SJCRH30 (cell line): ENCODE measurements at regions not wholly inside any gene's neighbourhood (a gene's known extent, or its start where the extent isn't known, plus 50 kb on each side); places are given as distances from the start of the nearest gene placed in this dataset.
"Not testable (repeated sequence)": the region's sequence is repeated elsewhere in the genome, so short reads cannot be mapped to it uniquely, and the experiment has no call there.

Experiments used
- DNase-seq, 2 experiments: peaks; one replicate each; pipeline ENCODE4 v3.0.0-alpha.2; 2015 to 2020
- H3K27ac ChIP-seq: fragments of 250-450 bp; sonication (Bioruptor Pico); 2 replicates; pipeline ENCODE4 v1.5.1; 2020; ENCODE audit warnings: mild to moderate bottlenecking, moderate library complexity
- H3K27me3 ChIP-seq: fragments of 250-450 bp; sonication (Bioruptor Pico); 2 replicates; pipeline ENCODE4 v1.5.1; 2020; ENCODE audit warnings: mild to moderate bottlenecking, moderate library complexity
- H3K36me3 ChIP-seq: fragments of 250-450 bp; sonication (Bioruptor Pico); 2 replicates; pipeline ENCODE4 v1.5.1; 2020; ENCODE audit warnings: mild to moderate bottlenecking, moderate library complexity
- H3K4me1 ChIP-seq: fragments of 250-450 bp; sonication (Bioruptor Pico); 2 replicates; pipeline ENCODE4 v1.5.1; 2020; ENCODE audit warnings: mild to moderate bottlenecking, moderate library complexity
- H3K4me3 ChIP-seq: fragments of 250-450 bp; sonication (Bioruptor Pico); 2 replicates; pipeline ENCODE4 v1.5.1; 2020; ENCODE audit warnings: mild to moderate bottlenecking, moderate library complexity
- H3K9me3 ChIP-seq: fragments of 250-450 bp; sonication (Bioruptor Pico); replicated peaks from 2 replicates; pipeline ENCODE4 v1.5.1; 2020; ENCODE audit warnings: mild to moderate bottlenecking, moderate library complexity

GRCh38 chr16:47904691-47905090 lies 251.1 kb downstream of the ABCC12 start:
- Histone ChIP-seq H3K27me3 (no peaks in the 10 kb centered on the region), H3K9me3 (no peaks in the 10 kb centered on the region)
- no peak for DNase-seq

GRCh38 chr16:47903470-47903869 lies 252.3 kb downstream of the ABCC12 start:
- no peak overlapping the region for H3K27ac ChIP-seq
- no peaks in the 10 kb centered on the region for H3K36me3 ChIP-seq
- H3K4me3 ChIP-seq = no peak overlapping the region
- DNase-seq = no peak
- no peaks in the 10 kb centered on the region for H3K27me3 ChIP-seq
- H3K4me1 ChIP-seq = no peaks in the 10 kb centered on the region
- H3K9me3 ChIP-seq = no peaks in the 10 kb centered on the region

More at GRCh38 chr16:47904691-47905090, 251.1 kb downstream of the ABCC12 start:
- Histone ChIP-seq H3K36me3 (no peaks in the 10 kb centered on the region), H3K4me1 (no peaks in the 10 kb centered on the region), H3K27ac (no peak overlapping the region), H3K4me3 (no peak overlapping the region)

DNA sequence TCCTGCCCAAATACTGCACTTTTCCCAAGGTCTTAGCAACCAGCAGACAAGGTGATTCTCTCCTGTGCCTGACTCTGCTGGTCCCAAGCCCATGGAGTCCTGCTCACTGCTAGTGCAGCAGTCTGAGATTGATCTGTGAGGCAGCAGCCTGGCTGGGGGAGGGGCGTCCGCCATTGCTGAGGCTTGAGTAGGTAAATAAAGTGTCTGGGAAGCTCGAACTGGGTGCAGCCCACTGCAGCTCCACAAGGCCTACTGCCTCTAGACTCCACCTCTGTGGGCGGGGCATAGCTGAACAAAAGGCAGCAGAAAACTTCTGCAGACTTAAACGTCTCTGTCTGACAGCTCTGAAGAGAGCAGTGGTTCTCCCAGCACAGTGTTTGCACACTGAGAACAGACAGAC lies 258.7 kb downstream of the ABCC12 start:
- H3K36me3 ChIP-seq, DNase-seq: not testable (repeated sequence)

DNA sequence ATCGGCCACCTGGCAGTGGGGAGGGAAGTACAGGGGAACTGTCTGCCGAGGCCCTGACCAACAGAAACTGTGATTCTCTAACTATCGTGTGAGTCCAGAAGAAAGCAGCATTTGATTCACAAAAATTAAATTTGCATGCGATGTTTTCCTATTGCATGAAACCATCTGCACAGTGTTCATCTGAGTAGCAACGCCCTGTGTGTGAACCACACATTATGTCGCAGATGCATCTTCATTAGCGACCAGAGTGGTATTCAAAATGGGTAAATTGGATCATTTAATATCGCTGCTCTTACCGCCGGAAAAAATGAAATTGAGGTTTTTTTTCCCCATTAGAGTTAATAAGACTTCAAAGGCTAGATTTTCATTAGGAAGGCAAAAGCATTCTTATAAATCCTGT lies 260.6 kb downstream of the ABCC12 start:
- DNase-seq = no peak
- H3K9me3 ChIP-seq = no peaks in the 10 kb centered on the region
- H3K27me3 ChIP-seq = no peaks in the 10 kb centered on the region; the same call in 1 of the 2 replicates
- no peaks in the 10 kb centered on the region for H3K36me3 ChIP-seq
- no peak overlapping the region for H3K27ac ChIP-seq
- H3K4me3 ChIP-seq = no peak overlapping the region
- no peaks in the 10 kb centered on the region for H3K4me1 ChIP-seq

More for the DNA sequence above, 258.7 kb downstream of the ABCC12 start:
- not testable (repeated sequence) for H3K4me3 ChIP-seq, H3K27me3 ChIP-seq, H3K9me3 ChIP-seq, H3K4me1 ChIP-seq, H3K27ac ChIP-seq

DNA sequence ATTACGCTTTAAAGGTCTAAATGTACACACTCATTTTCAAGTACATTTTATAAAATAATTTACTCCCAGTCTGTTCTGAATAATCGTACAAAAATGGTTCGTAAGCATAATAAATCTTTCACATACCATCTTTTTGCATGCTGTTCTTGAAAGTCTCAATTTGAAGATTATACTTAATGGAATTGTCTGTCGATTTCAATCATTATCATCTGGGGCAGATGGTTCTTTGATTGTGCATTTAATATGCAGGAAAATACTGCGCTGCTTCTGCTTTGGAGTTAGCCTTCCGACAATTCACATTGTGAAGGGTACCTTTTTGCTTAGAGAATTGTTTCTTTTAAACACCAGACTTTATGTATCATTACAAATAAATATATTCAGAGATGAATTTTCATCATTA lies 262.8 kb downstream of the ABCC12 start:
- Histone ChIP-seq H3K27me3 (no peaks in the 10 kb centered on the region; the same call in 1 of the 2 replicates), H3K4me1 (no peaks in the 10 kb centered on the region), H3K4me3 (no peak overlapping the region), H3K9me3 (no peaks in the 10 kb centered on the region), H3K36me3 (no peaks in the 10 kb centered on the region), H3K27ac (no peak overlapping the region)
- no peak for DNase-seq

GRCh38 chr16:47888734-47889133 lies 267.1 kb downstream of the ABCC12 start:
- DNase-seq = no peak
- Histone ChIP-seq H3K9me3 (no peaks in the 10 kb centered on the region), H3K27me3 (no peaks in the 10 kb centered on the region), H3K36me3 (no peaks in the 10 kb centered on the region), H3K27ac (no peak overlapping the region), H3K4me1 (peaks cover 6% of the 10 kb centered on the region; the same call in 1 of the 2 replicates), H3K4me3 (no peak overlapping the region)

DNA sequence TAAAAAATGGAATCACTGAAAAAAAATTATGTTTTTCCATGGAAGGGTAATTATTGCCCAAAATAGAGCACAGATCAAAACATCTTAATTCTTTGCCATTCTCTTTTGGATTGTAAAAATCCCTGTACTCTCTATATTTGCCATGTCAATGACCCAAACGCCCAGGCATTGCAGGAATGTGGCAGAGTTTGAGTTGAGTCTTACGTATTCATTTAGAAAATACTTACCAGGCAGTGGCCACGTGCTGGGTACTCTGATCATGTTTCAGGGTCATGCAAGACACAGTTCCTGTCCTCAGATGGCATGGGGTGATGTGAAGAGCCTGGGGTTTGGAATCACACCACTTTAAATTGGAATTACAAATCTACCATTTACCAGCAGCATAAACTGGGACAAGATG lies 267.7 kb downstream of the ABCC12 start:
- Histone ChIP-seq H3K9me3 (no peaks in the 10 kb centered on the region), H3K36me3 (no peaks in the 10 kb centered on the region), H3K27me3 (no peaks in the 10 kb centered on the region), H3K4me1 (peaks cover 6% of the 10 kb centered on the region; the same call in 1 of the 2 replicates), H3K27ac (no peak overlapping the region), H3K4me3 (no peak overlapping the region)
- peak; percentile 19 to 40 for DNase-seq

GRCh38 chr16:47887496-47887895 lies 268.3 kb downstream of the ABCC12 start:
- H3K36me3 ChIP-seq = no peaks in the 10 kb centered on the region
- DNase-seq = peak; percentile 4 to 6

GRCh38 chr16:47886631-47887415 lies 269.0 kb downstream of the ABCC12 start:
- Histone ChIP-seq H3K27ac (no peak overlapping the region), H3K4me1 (peaks cover 6% of the 10 kb centered on the region; the same call in 1 of the 2 replicates), H3K36me3 (no peaks in the 10 kb centered on the region), H3K9me3 (no peaks in the 10 kb centered on the region), H3K27me3 (no peaks in the 10 kb centered on the region), H3K4me3 (no peak overlapping the region)
- no peak for DNase-seq

More at GRCh38 chr16:47887496-47887895, 268.3 kb downstream of the ABCC12 start:
- Histone ChIP-seq H3K9me3 (no peaks in the 10 kb centered on the region), H3K27me3 (no peaks in the 10 kb centered on the region), H3K4me3 (no peak overlapping the region), H3K27ac (no peak overlapping the region), H3K4me1 (peaks cover 6% of the 10 kb centered on the region; the same call in 1 of the 2 replicates)

DNA sequence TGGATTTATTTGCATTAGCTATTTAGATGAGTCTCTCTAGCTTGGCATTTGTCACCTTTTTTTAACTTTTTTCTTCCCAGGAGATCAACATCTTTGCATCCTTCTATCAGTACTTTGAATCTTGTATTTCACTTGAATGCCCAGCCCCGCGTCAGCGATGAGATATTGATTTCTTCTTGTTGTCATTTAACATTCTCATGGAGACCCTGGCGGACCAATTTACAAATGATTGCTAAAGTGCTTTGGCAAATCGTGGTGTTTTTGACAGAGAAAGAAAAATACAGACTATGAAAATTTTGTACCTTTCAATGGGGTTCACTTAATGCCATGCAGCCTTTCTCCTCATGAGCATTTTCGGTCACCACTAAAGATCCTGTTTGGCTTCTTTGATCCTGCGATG lies 269.7 kb downstream of the ABCC12 start:
- Histone ChIP-seq H3K4me1 (peaks cover 6% of the 10 kb centered on the region; the same call in 1 of the 2 replicates), H3K27me3 (no peaks in the 10 kb centered on the region), H3K36me3 (no peaks in the 10 kb centered on the region), H3K4me3 (no peak overlapping the region), H3K9me3 (no peaks in the 10 kb centered on the region), H3K27ac (no peak overlapping the region)
- no peak for DNase-seq

DNA sequence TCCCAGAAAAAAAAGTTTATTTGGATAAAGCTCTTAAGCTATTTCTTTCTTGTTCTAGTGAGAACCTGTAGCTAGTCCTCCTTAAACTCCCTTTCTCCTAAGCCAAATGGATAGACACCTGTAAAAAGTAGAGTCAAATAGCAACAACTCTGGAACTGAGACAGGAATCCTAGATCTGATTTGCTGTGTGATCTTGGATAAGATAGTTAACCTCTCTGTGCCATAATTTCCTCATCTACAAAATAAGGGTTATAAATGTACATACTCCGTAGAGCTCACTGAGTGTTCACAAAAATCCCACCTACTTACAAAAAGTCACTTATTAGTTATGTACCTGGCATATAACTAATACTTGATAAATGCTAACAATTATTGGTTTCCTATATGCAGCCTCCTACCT lies 270.3 kb downstream of the ABCC12 start:
- Histone ChIP-seq H3K27me3 (no peaks in the 10 kb centered on the region), H3K9me3 (no peaks in the 10 kb centered on the region), H3K4me3 (no peak overlapping the region), H3K27ac (no peak overlapping the region), H3K36me3 (no peaks in the 10 kb centered on the region), H3K4me1 (peaks cover 6% of the 10 kb centered on the region; the same call in 1 of the 2 replicates)
- DNase-seq = no peak

DNA sequence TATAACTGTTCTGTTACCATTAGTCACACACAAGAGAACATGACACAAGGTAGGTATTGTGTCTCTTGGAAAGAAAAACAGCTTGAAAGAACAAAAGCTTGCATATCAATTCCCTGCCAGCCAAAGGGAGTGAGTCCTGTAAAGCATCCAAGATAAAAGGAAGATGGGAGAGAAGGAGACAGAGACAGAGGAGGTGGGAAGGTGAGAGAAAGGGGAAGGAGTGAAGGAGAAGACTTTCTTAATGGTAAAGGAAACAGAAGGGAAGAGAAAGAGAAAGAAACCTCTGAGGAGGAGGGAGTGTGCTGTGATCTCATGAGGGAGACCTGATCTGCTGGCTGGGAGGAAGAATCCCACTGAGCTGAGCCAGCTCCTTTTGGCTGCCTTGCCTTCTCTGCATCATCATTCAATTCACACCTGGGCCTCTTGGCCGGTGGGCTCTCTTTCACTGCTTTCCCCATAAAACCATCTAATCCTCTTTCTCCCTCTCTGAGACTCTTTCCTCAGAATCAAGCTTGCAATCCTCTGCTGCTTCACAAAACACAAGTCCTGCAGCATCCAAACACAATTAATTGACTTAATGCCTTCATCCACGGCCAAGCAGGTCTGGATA lies 271.6 kb downstream of the ABCC12 start:
- no peaks in the 10 kb centered on the region for H3K36me3 ChIP-seq
- no peaks in the 10 kb centered on the region for H3K27me3 ChIP-seq
- H3K9me3 ChIP-seq = no peaks in the 10 kb centered on the region
- no peak for DNase-seq
- no peak overlapping the region for H3K27ac ChIP-seq
- H3K4me3 ChIP-seq = no peak overlapping the region
- peaks cover 6% of the 10 kb centered on the region; the same call in 1 of the 2 replicates for H3K4me1 ChIP-seq

GRCh38 chr16:47881574-47881973 lies 274.2 kb downstream of the ABCC12 start:
- H3K27me3 ChIP-seq = no peaks in the 10 kb centered on the region
- DNase-seq = no peak
- H3K36me3 ChIP-seq = no peaks in the 10 kb centered on the region
- H3K9me3 ChIP-seq = no peaks in the 10 kb centered on the region
- H3K27ac ChIP-seq = no peak overlapping the region
- no peak overlapping the region for H3K4me3 ChIP-seq
- no peaks in the 10 kb centered on the region for H3K4me1 ChIP-seq

- H3K27ac ChIP-seq = no peak overlapping the region
Observed at GRCh38 chr16:47880653-47881052, 275.1 kb downstream of the ABCC12 start.

DNA sequence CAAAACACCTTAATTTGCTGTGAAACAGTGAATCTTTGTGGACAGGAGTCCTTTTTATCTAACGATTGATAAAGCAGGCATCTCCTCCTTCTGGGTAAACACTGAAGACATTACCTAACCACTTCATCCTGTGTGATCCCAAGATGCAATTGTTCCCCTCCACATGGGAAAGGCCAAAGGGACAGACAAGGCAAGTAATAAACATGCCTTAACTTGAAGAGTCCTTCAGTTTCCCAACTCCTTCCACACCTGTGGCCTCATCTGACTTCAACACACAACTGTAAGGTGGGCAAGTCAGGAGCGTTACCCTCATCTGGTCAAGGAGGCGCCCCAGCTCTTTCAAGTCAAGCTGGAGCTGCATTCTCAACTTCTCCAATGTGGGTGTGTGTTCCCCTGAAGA lies 278.6 kb downstream of the ABCC12 start:
- Histone ChIP-seq H3K4me1 (no peaks in the 10 kb centered on the region), H3K9me3 (no peaks in the 10 kb centered on the region), H3K4me3 (no peak overlapping the region), H3K27me3 (no peaks in the 10 kb centered on the region), H3K36me3 (no peaks in the 10 kb centered on the region), H3K27ac (no peak overlapping the region)
- no peak for DNase-seq

More at GRCh38 chr16:47880653-47881052, 275.1 kb downstream of the ABCC12 start:
- no peak for DNase-seq
- Histone ChIP-seq H3K9me3 (no peaks in the 10 kb centered on the region), H3K27me3 (no peaks in the 10 kb centered on the region), H3K4me3 (no peak overlapping the region), H3K36me3 (no peaks in the 10 kb centered on the region), H3K4me1 (no peaks in the 10 kb centered on the region)
